Lower leg skin (tissue), 3 donors: ENCODE measurements at regions not wholly inside any gene's neighbourhood (a gene's known extent, or its start where the extent isn't known, plus 50 kb on each side); places are given as distances from the start of the nearest gene placed in this dataset.

Experiments used
- CTCF ChIP-seq, 3 donors: fragments of 450-650 bp; IDR thresholded peaks; one replicate each; pipeline ENCODE4 v1.5.1; 2016; ENCODE audit warnings: antibody characterized with exemption in 3 of 3, mild to moderate bottlenecking in 3 of 3, moderate library complexity in 2 of 3
- POLR2A ChIP-seq, 2 donors: fragments of 450-650 bp; IDR thresholded peaks; one replicate each; pipeline ENCODE4 v1.6.1; 2016 to 2017; ENCODE audit warnings: antibody characterized with exemption in 2 of 2, mild to moderate bottlenecking in 1 of 2, moderate library complexity in 1 of 2

- TF ChIP-seq POLR2A (IDR thresholded peaks at IDR 0.05): no peak
- TF ChIP-seq CTCF (IDR thresholded peaks at IDR 0.05): no peak
Measured at GRCh38 chr18:47389210-47389609, 137.8 kb upstream of the SKOR2 start.
